ENCODE measurements at regions not wholly inside any gene's neighbourhood (a gene's known extent, or its start where the extent isn't known, plus 50 kb on each side); places are given as distances from the start of the nearest gene placed in this dataset.

DNA sequence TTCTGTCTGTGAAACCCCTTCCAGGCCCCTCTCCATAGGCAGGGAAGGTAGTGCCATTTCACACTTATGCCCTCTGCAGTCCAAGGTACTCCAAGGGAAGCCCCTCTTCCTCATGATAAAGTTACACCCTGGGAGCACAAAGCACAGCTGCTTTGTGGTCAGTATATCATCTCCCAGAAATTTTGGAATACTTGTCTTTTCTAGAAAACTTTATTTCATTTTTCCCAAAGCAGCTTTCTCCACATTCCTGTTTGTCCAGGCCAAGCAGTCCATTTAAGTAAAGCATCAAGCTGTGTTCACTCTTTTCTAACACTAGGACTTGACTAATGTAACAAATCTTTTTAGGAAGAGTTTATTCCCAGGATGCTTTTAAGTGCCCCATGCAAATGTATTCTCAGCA, 371.8 kb upstream of the RGMB start:
- no peak for ATAC-seq (ENCODE audit: insufficient read depth, low FRiP score)
- no peak overlapping the region for H3K4me3 ChIP-seq
- no peak for TF ChIP-seq CTCF (IDR thresholded peaks at IDR 0.05; ENCODE audit: control extremely low read depth, extremely low read depth)
- no peaks in the 10 kb centered on the region for H3K4me1 ChIP-seq (ENCODE audit: control insufficient read depth in 5 of 5, insufficient read depth in 5 of 5, low read length in 5 of 5)
- H3K27me3 ChIP-seq (ENCODE audit: control insufficient read depth in 3 of 3, insufficient read depth in 3 of 3, low read length in 2 of 3), result no peaks in the 10 kb centered on the region
- H3K9me3 ChIP-seq (ENCODE audit: control insufficient read depth in 4 of 4, insufficient read depth in 3 of 4, low read length in 3 of 4), result no peaks in the 10 kb centered on the region
- no peak overlapping the region for H3K27ac ChIP-seq (ENCODE audit: low read depth in 1 of 2, low read length in 1 of 2)
- no peak overlapping the region for H3K9ac ChIP-seq (ENCODE audit: insufficient read depth in 1 of 2, low read length in 2 of 2)
- no peaks in the 10 kb centered on the region for H3K36me3 ChIP-seq (ENCODE audit: control insufficient read depth in 4 of 4, insufficient read depth in 4 of 4, low read length in 4 of 4)
- no peak for DNase-seq

DNA sequence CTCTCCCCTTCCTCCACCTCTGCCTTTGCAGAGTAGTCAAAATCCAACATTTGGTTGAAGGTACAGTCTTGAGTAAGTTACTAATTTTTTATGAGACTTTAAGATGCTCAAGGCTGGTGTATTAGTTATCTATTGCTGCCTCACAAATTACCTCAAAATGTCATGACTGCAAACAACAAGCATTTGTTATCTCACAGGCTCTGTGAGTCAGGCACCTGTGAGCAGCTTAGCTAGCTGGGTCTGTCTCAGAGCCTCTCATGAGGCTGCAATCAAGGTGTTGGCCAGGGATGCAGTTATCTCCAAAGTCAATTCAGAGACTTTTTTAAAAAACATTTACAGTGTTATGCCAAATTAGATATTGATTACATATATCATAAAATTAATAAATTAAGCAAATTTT, 371.3 kb upstream of the RGMB start:
- H3K9ac ChIP-seq (ENCODE audit: insufficient read depth in 1 of 2, low read length in 2 of 2), result no peak overlapping the region
- no peaks in the 10 kb centered on the region for H3K27me3 ChIP-seq (ENCODE audit: control insufficient read depth in 3 of 3, insufficient read depth in 3 of 3, low read length in 2 of 3)
- DNase-seq (no peak), ATAC-seq (ENCODE audit: insufficient read depth, low FRiP score) (no peak)
- no peak overlapping the region for H3K27ac ChIP-seq (ENCODE audit: low read depth in 1 of 2, low read length in 1 of 2)
- H3K4me1 ChIP-seq (ENCODE audit: control insufficient read depth in 5 of 5, insufficient read depth in 5 of 5, low read length in 5 of 5), result no peaks in the 10 kb centered on the region
- TF ChIP-seq CTCF (IDR thresholded peaks at IDR 0.05; ENCODE audit: control extremely low read depth, extremely low read depth), result no peak
- no peaks in the 10 kb centered on the region for H3K9me3 ChIP-seq (ENCODE audit: control insufficient read depth in 4 of 4, insufficient read depth in 3 of 4, low read length in 3 of 4)
- H3K4me3 ChIP-seq, result no peak overlapping the region
- no peaks in the 10 kb centered on the region for H3K36me3 ChIP-seq (ENCODE audit: control insufficient read depth in 4 of 4, insufficient read depth in 4 of 4, low read length in 4 of 4)

DNA sequence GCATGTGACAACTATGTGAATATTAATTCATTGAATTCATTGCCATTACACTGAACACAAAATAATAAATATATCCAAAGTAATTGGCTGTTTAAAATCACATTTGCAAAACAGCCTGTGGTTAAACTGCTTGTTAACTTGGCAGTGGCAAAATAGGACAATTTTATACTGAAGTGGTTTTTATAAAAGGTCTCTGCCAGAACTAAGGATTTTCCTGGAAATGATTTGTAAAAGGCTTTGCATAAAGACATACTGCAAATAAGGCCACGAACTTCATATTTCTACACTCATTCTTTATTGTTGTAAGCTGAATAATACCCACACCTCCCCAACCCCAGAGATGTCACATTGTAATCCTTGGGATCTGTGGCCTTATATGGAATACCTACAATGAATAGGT, 370.3 kb upstream of the RGMB start:
- TF ChIP-seq CTCF (IDR thresholded peaks at IDR 0.05; ENCODE audit: control extremely low read depth, extremely low read depth), result no peak
- Histone ChIP-seq H3K36me3 (ENCODE audit: control insufficient read depth in 4 of 4, insufficient read depth in 4 of 4, low read length in 4 of 4) (no peaks in the 10 kb centered on the region), H3K9ac (ENCODE audit: insufficient read depth in 1 of 2, low read length in 2 of 2) (no peak overlapping the region), H3K4me1 (ENCODE audit: control insufficient read depth in 5 of 5, insufficient read depth in 5 of 5, low read length in 5 of 5) (no peaks in the 10 kb centered on the region), H3K4me3 (no peak overlapping the region), H3K27me3 (ENCODE audit: control insufficient read depth in 3 of 3, insufficient read depth in 3 of 3, low read length in 2 of 3) (no peaks in the 10 kb centered on the region), H3K9me3 (ENCODE audit: control insufficient read depth in 4 of 4, insufficient read depth in 3 of 4, low read length in 3 of 4) (no peaks in the 10 kb centered on the region), H3K27ac (ENCODE audit: low read depth in 1 of 2, low read length in 1 of 2) (no peak overlapping the region)
- ATAC-seq (ENCODE audit: insufficient read depth, low FRiP score), result no peak
- no peak for DNase-seq
- WGBS, 2 donors, result 60 to 86% methylated on average over 1 of the region's 1 CpG

DNA sequence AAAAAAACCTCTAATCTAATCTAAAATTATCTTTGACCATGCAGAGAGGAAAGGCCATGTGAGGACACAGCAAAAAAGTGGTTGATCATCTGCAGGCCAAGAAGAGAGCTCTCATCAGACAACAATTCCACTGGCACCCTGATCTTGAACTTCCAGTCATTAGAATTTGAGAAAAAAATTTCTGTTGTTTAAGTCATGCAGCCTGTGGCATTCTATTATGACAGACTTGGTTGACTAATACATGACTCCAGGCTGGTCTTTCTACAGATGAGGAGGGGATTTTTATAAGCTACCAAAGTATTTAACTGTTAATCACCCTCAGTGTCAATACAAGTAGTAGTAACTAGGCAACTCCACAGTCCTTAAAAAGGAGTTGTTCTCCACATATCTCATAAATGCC, 358.5 kb upstream of the RGMB start:
- Histone ChIP-seq H3K27me3 (ENCODE audit: control insufficient read depth in 3 of 3, insufficient read depth in 3 of 3, low read length in 2 of 3) (no peaks in the 10 kb centered on the region), H3K36me3 (ENCODE audit: control insufficient read depth in 4 of 4, insufficient read depth in 4 of 4, low read length in 4 of 4) (no peaks in the 10 kb centered on the region), H3K4me1 (ENCODE audit: control insufficient read depth in 5 of 5, insufficient read depth in 5 of 5, low read length in 5 of 5) (no peaks in the 10 kb centered on the region), H3K4me3 (no peak overlapping the region), H3K9me3 (ENCODE audit: control insufficient read depth in 4 of 4, insufficient read depth in 3 of 4, low read length in 3 of 4) (no peaks in the 10 kb centered on the region), H3K27ac (ENCODE audit: low read depth in 1 of 2, low read length in 1 of 2) (no peak overlapping the region), H3K9ac (ENCODE audit: insufficient read depth in 1 of 2, low read length in 2 of 2) (no peak overlapping the region)
- no peak for DNase-seq
- no peak for ATAC-seq (ENCODE audit: insufficient read depth, low FRiP score)
- TF ChIP-seq CTCF (IDR thresholded peaks at IDR 0.05; ENCODE audit: control extremely low read depth, extremely low read depth), result no peak

All from lung (tissue), 11 donors.